Astrocyte (in vitro differentiated cells and primary cell): ENCODE measurements at regions not wholly inside any gene's neighbourhood (a gene's known extent, or its start where the extent isn't known, plus 50 kb on each side); places are given as distances from the start of the nearest gene placed in this dataset.

Experiments used
- EZH2 ChIP-seq: IDR thresholded peaks from 2 replicates; pipeline ENCODE4 v1.6.1; 2012; ENCODE audit warnings: mild to moderate bottlenecking, low read length, inconsistent platforms; ENCODE audit not compliant: insufficient read depth
- TF ChIP-seq, protein P1 (sequence below): IDR thresholded peaks from 2 replicates; pipeline ENCODE4 v1.5.1; 2011; ENCODE audit warnings: low read depth, mild to moderate bottlenecking, inconsistent platforms, low read length, moderate library complexity; ENCODE audit not compliant: insufficient read depth

DNA sequence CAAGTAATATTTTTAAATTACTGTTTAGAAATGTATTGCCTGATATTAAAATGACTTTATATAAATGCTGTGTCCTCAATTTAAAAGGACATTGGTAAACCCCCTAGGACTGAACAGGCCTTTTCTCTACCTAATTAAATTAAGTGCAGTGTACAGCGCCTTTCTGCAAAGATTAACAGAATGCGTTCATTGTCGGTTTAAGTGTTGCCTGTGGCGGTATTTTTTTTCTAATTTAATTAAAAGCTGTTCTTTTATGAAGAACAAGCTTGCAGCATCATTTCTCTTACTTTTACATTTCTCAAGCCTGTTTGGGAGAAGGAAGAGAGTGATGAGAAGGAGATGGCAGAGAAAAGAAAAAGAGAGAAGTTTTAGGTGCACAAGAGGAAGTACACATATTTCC, 344.9 kb downstream of the CPS1 start:
- TF ChIP-seq, protein P1, sequence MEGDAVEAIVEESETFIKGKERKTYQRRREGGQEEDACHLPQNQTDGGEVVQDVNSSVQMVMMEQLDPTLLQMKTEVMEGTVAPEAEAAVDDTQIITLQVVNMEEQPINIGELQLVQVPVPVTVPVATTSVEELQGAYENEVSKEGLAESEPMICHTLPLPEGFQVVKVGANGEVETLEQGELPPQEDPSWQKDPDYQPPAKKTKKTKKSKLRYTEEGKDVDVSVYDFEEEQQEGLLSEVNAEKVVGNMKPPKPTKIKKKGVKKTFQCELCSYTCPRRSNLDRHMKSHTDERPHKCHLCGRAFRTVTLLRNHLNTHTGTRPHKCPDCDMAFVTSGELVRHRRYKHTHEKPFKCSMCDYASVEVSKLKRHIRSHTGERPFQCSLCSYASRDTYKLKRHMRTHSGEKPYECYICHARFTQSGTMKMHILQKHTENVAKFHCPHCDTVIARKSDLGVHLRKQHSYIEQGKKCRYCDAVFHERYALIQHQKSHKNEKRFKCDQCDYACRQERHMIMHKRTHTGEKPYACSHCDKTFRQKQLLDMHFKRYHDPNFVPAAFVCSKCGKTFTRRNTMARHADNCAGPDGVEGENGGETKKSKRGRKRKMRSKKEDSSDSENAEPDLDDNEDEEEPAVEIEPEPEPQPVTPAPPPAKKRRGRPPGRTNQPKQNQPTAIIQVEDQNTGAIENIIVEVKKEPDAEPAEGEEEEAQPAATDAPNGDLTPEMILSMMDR, result no peak
- no peak for TF ChIP-seq EZH2
